NCI-H69 (cell line): ENCODE measurements at regions not wholly inside any gene's neighbourhood (a gene's known extent, or its start where the extent isn't known, plus 50 kb on each side); places are given as distances from the start of the nearest gene placed in this dataset.

Experiments used
- DNase-seq: peaks from one replicate; lab custom pipeline; 2025; lab: John Stamatoyannopoulos, UW

DNA sequence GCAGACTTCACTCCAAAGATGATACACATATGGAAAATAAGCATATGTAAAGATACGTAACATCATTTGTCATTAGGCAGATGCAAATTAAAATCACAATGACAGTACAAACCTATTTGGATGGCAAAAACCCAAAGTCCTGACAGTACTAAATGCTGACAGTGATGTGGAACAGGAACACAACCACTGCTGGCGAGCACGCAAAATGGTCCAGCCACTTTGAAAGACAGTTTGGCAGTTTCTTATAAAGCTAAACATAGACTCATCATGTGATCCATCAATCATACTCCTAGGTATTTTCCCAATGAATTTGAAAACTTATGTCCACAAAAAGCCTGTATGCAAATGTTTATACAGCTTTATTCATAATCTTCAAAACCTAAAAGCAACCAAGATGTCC is 200.7 kb downstream of the RAMP3 start:
- no peak for DNase-seq

GRCh38 chr7:45359250-45359649 is 201.7 kb downstream of the RAMP3 start:
- no peak for DNase-seq

GRCh38 chr7:45359776-45360175 is 202.2 kb downstream of the RAMP3 start:
- no peak for DNase-seq

DNA sequence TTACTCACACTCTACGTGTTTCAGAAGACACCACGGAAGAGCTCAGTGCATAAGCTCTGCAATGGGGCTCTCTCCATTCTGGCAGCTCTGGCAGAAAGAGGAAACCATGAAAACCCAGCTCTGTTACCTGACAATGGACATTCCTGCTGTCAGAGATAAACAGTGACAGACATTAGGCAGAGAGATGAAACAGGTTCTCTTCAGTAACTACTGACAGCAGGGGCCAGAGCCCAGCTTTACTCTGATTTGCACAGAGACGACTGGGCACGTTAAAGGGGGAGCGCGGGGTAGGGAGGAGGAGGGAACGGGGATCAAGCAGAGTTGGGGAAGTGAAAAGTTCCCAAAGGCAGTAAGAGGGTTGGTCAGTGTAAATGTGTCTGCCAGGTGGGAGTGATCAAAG is 206.1 kb downstream of the RAMP3 start:
- no peak for DNase-seq

DNA sequence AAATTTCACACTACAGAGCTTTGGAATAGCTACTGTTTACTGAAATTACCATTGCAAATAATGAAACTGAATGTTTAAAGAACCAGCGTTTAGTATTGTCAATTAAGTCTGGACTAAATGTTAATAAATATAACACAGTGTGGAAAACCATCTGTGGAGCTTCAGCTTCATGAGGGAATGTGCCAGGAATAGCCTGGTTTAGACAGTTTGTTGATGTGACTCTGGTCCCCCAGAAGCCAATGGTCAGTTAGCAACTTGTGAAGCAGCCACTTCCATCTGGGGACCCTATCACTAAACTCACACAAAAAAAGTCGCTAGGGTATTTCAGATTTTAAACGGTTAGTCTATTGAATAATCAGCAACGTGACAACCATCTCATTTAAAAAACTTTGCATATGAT is 207.8 kb downstream of the RAMP3 start:
- no peak for DNase-seq

GRCh38 chr7:45366475-45366874 is 207.7 kb upstream of the ADCY1 start:
- DNase-seq, result no peak

GRCh38 chr7:45367026-45367425 is 207.1 kb upstream of the ADCY1 start:
- DNase-seq, result no peak

GRCh38 chr7:45368129-45368807 is 205.9 kb upstream of the ADCY1 start:
- DNase-seq, result no peak

GRCh38 chr7:45384499-45384898 is 189.7 kb upstream of the ADCY1 start:
- no peak for DNase-seq

DNA sequence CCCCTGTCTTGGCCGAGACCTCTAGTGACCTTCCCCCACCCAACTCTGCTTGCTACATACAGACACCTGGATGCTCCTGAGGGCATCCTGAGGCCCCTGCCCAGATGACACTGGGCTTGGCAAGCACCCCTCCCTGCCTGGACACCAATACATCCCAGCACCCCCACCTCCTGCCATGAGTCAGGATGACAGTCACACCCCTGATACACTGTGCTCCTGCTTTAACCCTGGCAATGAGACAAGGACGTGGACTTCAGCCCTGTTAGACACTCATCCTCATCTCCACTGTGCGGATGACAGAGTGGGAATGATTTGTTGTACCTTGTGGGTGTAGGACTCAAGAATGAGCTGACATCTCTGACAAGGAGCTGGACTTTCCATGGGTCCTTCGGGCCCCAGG is 186.3 kb upstream of the ADCY1 start:
- DNase-seq, result no peak

GRCh38 chr7:45389073-45389872 is 184.9 kb upstream of the ADCY1 start:
- peak; percentile 43 for DNase-seq

DNA sequence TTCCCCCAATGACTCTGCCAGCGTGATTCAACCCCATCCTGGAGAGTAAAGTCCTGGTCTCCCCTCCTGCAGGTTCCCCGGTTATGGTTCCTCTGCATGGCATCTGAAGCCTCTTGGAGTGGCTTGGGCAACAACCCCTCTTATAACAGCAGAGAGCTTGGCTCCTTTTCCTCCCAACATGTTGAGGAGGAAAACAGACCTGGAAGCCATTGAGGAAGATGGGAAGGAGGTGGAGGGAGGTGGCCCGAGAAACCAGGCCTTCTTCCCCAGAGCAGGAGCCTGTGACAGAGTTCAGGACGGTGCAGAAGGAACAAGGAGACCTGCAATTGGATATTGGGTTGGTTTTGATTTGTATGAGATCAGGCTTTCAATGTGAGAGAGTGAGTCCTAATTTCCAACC is 184.0 kb upstream of the ADCY1 start:
- DNase-seq, result no peak

DNA sequence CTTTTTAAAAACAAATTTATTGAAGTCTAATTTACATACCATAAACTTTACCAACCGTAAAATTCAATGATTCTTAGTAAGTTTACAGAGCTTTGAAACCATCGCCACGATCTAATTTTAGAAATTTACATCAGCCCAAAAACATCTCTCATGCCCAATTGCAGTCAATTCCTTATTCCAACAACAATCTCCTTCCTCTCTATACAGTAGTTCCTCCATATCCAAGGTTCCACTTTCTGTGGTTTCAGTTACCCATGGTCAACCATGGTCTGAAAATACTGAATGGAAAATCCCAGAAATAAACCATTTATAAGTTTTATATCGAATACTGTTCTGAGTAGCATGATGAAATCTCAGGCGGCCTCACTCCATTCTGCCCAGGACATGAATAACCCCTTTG is 183.4 kb upstream of the ADCY1 start:
- DNase-seq, result no peak

GRCh38 chr7:45391618-45392451 is 182.3 kb upstream of the ADCY1 start:
- no peak for DNase-seq

DNA sequence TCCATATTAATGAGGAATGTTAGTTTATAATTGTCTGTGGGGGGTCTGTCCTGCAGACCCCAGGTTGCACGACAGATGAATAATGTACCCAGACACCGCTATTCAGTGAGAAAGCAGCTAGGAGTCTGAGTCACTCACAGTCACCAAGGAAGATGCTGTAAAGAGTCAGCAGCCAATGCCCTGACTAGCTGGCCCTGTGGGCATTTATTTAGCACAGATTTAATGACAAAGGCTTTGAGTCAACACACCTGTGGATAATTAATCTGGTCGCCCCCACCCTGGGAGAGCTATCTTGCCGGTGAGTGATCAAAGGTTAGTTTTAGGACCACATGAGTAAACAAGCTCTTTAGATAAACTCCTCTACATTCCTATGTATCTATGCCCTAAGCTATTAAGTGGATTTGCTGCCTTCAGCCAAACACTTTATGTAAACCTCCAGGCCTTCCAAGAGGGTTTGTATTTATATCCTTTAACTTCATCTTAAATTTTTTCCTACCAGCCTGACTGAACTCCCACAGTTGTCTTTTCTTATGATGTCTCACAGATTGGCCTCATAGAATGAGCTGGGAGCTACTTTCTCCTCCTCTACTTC is 180.0 kb upstream of the ADCY1 start:
- DNase-seq, result no peak

DNA sequence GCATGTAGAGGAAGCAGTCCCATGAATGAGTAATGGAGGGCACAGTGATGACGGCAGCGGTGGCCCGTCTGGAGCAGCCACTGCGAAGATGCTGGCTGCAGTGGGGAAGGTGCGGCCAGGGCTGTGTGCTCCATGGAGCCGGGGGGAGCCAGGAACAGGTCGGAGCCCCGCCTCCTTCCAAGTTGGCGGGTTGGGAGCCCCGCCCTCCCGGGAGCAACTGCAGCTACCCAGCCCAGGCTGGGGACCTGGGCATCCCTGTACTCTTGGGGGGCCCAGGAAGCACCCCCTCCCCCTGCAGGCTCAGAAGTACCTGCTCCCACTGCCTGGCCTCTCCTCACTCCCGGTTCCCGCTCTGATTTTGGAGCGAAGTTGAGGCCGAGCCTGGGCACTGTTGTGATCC is 175.1 kb upstream of the ADCY1 start:
- no peak for DNase-seq

GRCh38 chr7:45400680-45401079 is 173.5 kb upstream of the ADCY1 start:
- peak; percentile 43 for DNase-seq

DNA sequence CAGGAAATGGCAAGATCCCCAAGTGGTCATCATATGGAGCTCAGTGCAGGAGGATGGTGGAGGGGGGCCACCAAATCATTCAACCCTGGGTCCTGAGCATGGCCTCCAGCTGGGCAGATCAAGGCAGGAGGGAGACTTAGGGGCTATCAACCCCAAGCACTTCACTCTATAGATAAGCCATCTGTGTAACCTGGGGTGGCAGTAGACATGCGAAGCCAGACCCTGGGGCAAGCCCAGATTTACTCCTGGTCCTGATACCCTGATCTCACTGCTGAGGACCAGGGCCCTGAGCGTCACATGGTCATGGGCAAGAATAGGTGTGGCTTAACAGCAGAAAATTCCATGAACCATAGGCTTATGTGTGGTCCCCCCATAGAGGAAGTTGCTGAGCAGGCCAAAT is 173.0 kb upstream of the ADCY1 start:
- DNase-seq, result no peak

- no peak for DNase-seq
These were observed 172.3 kb upstream of the ADCY1 start for GRCh38 chr7:45401851-45402250.

GRCh38 chr7:45402480-45403218 is 171.5 kb upstream of the ADCY1 start:
- no peak for DNase-seq

GRCh38 chr7:45404622-45405021 is 169.5 kb upstream of the ADCY1 start:
- no peak for DNase-seq
